ENCODE measurements at regions not wholly inside any gene's neighbourhood (a gene's known extent, or its start where the extent isn't known, plus 50 kb on each side); places are given as distances from the start of the nearest gene placed in this dataset.

- Histone ChIP-seq H3K4me1 (ENCODE audit: control insufficient read depth, insufficient read depth, low read length) (no peaks in the 10 kb centered on the region), H3K4me3 (ENCODE audit: low read depth in 2 of 2, low read length in 2 of 2) (no peak overlapping the region), H3K36me3 (ENCODE audit: control insufficient read depth, insufficient read depth, low read length) (no peaks in the 10 kb centered on the region), H3K9me3 (ENCODE audit: control insufficient read depth, insufficient read depth, low read depth, low read length) (no peaks in the 10 kb centered on the region), H3K27me3 (ENCODE audit: control insufficient read depth, insufficient read depth, low read length) (no peaks in the 10 kb centered on the region), H3K27ac (ENCODE audit: low read length) (no peak overlapping the region)
- ChIA-PET CTCF (no interaction called here), POLR2A (interaction anchor here (0.7 kb wide), 1 partner anchor 1431 kb away, joined by 4 read pairs; no protein-coding TSS in a partner anchor)
- DNase-seq (ENCODE audit: low read depth, low spot score) (no peak), ATAC-seq (no peak)
- no TSS peak for BruUV-seq (replicated peaks)
- intact Hi-C loops (cut with micrococcal nuclease; ENCODE audit: unreplicated experiment) (no loop called here), in situ Hi-C loops (cut with HindIII; ENCODE audit: low pct_unique_long_range_greater_than_20kb, low sequenced_read_pairs) (no loop called here)
- no peak for TF ChIP-seq POLR2AphosphoS5 (IDR thresholded peaks at IDR 0.05; ENCODE audit: low read depth, low read length)
- no peak for TF ChIP-seq SIN3A (IDR thresholded peaks at IDR 0.05; ENCODE audit: borderline replicate concordance, insufficient read depth, low read depth, low read length)
- TF ChIP-seq REST (IDR thresholded peaks at IDR 0.05; ENCODE audit: insufficient read depth in 1 of 2, low read depth in 2 of 2, low read length in 1 of 2): no peak
- no peak for TF ChIP-seq TCF7L2 (IDR thresholded peaks at IDR 0.05; ENCODE audit: low read depth, low read length)
- TF ChIP-seq CTCF (IDR thresholded peaks at IDR 0.05): no peak
These were observed 159.4 kb upstream of the PLEKHG7 start for GRCh38 chr12:92543359-92543758.

- Histone ChIP-seq H3K4me1 (ENCODE audit: control insufficient read depth, insufficient read depth, low read length) (no peaks in the 10 kb centered on the region), H3K27me3 (ENCODE audit: control insufficient read depth, insufficient read depth, low read length) (no peaks in the 10 kb centered on the region), H3K36me3 (ENCODE audit: control insufficient read depth, insufficient read depth, low read length) (no peaks in the 10 kb centered on the region), H3K4me3 (ENCODE audit: low read depth in 2 of 2, low read length in 2 of 2) (no peak overlapping the region), H3K27ac (ENCODE audit: low read length) (no peak overlapping the region), H3K9me3 (ENCODE audit: control insufficient read depth, insufficient read depth, low read depth, low read length) (no peaks in the 10 kb centered on the region)
- BruUV-seq (replicated peaks): no TSS peak
- no peak for ATAC-seq
- ChIA-PET CTCF (no interaction called here), POLR2A (no interaction called here)
- in situ Hi-C loops (cut with HindIII; ENCODE audit: low pct_unique_long_range_greater_than_20kb, low sequenced_read_pairs) (no loop called here), intact Hi-C loops (cut with micrococcal nuclease; ENCODE audit: unreplicated experiment) (no loop called here)
- no peak for DNase-seq (ENCODE audit: low read depth, low spot score)
- no peak for TF ChIP-seq CTCF (IDR thresholded peaks at IDR 0.05)
- TF ChIP-seq SIN3A (IDR thresholded peaks at IDR 0.05; ENCODE audit: borderline replicate concordance, insufficient read depth, low read depth, low read length): no peak
- no peak for TF ChIP-seq TCF7L2 (IDR thresholded peaks at IDR 0.05; ENCODE audit: low read depth, low read length)
- no peak for TF ChIP-seq POLR2AphosphoS5 (IDR thresholded peaks at IDR 0.05; ENCODE audit: low read depth, low read length)
These were observed 161.1 kb upstream of the PLEKHG7 start for GRCh38 chr12:92541731-92542130.
